HG03097 (cell line): ENCODE measurements at regions not wholly inside any gene's neighbourhood (a gene's known extent, or its start where the extent isn't known, plus 50 kb on each side); places are given as distances from the start of the nearest gene placed in this dataset.

Experiments
- ATAC-seq: cut with Tn5 transposase; IDR thresholded peaks from one replicate; pipeline ENCODE4 v1.9.1; 2021; ENCODE audit not compliant: unreplicated experiment, low FRiP score

GRCh38 chr11:88231894-88232482 lies 56.7 kb upstream of the RAB38 start:
- peak; percentile 86 for ATAC-seq

DNA sequence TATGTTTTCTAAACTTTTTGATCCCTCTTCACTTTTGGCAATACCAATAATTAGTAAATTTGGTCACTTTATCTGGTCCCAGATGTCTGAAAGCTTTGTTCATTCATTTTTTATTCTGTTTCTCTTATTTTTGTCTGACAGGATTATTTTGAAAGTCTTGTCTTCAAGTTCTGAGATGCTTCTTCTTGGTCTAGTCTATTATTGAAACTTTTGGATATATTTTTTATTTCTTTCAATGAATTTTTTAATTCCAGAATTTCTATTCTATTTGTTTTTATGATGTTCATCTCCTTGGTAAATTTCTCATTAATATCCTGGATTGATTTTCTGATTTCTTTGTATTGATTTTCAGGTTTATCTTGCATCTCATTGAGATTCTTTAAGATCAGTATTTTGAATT lies 54.1 kb upstream of the RAB38 start:
- ATAC-seq, result no peak
